Gastrocnemius medialis (tissue), 4 donors: ENCODE measurements at regions not wholly inside any gene's neighbourhood (a gene's known extent, or its start where the extent isn't known, plus 50 kb on each side); places are given as distances from the start of the nearest gene placed in this dataset.

Source experiments
- ATAC-seq, 2 donors: fragments of 150-250 bp; one replicate each; pipeline ENCODE4 v1.9.1; 2016
- DNase-seq, 2 donors: peaks; one replicate each; pipeline ENCODE4 v3.0.0-alpha.2; 2019
- H3K27ac ChIP-seq, 4 donors: fragments of 200-600 bp; sonication (generic); 1 replicate in 1 of 4; 2 replicates in 3 of 4; pipeline ENCODE4 v1.5.1; 2016 to 2018; ENCODE audit warnings: mild to moderate bottlenecking in 2 of 4, moderate library complexity in 1 of 4
- H3K27me3 ChIP-seq, 3 donors: fragments of 200-600 bp; sonication (generic) in 2 of 3; 1 replicate in 1 of 3; 2 replicates in 2 of 3; pipeline versions ENCODE4 v1.5.1 to v1.6.0; 2016 to 2019; ENCODE audit warnings: mild to moderate bottlenecking in 1 of 3, moderate library complexity in 1 of 3
- H3K36me3 ChIP-seq, 2 donors: fragments of 200-600 bp; sonication (generic) in 1 of 2; one replicate each; pipeline ENCODE4 v1.5.1; 2017 to 2018
- H3K4me1 ChIP-seq, 2 donors: fragments of 200-600 bp; sonication (generic) in 1 of 2; one replicate each; pipeline ENCODE4 v1.5.1; 2016 to 2017; ENCODE audit warnings: mild to moderate bottlenecking in 2 of 2
- H3K4me3 ChIP-seq, 4 donors: fragments of 200-600 bp; sonication (generic) in 3 of 4; 1 replicate in 1 of 4; 2 replicates in 3 of 4; pipeline ENCODE4 v1.5.1; 2016 to 2019; ENCODE audit warnings: mild to moderate bottlenecking in 2 of 4
- H3K9me3 ChIP-seq, 3 donors: fragments of 200-600 bp; sonication (generic) in 2 of 3; 1 replicate in 1 of 3; 2 replicates in 2 of 3; pipeline ENCODE4 v1.5.1; 2016 to 2019
- CTCF ChIP-seq, 5 experiments: fragments of 450-650 bp in 3 of 5; fragments of 200-600 bp in 2 of 5; sonication (generic) in 2 of 5; IDR thresholded peaks in 4 of 5; conservative IDR thresholded peaks in 1 of 5; 1 replicate in 4 of 5; 2 replicates in 1 of 5; pipeline ENCODE4 v1.5.1; 2016 to 2019; ENCODE audit warnings: antibody characterized with exemption in 5 of 5, mild to moderate bottlenecking in 3 of 5, moderate library complexity in 3 of 5
- POLR2A ChIP-seq, 2 donors: fragments of 450-650 bp; IDR thresholded peaks; one replicate each; pipeline ENCODE4 v1.6.1; 2017; ENCODE audit warnings: antibody characterized with exemption in 2 of 2, mild to moderate bottlenecking in 2 of 2, moderate library complexity in 2 of 2
- in situ Hi-C, 4 donors: fragments of 200-750 bp; cut with MboI; loops; one replicate each; pipeline versions ENCODE4 v1.15.0 to v1.8.0; 2017; ENCODE audit warnings: low sequenced_read_pairs in 4 of 4
- intact Hi-C: fragments of 100-400 bp; cut with DNase I; formaldehyde crosslinking; loops from one replicate; pipeline ENCODE4 v1.15.1; 2023; ENCODE audit warnings: low total_unique reads

- Histone ChIP-seq H3K9me3 (peaks cover 0 to 5% (median 0%) of the 10 kb centered on the region in 3 donors), H3K4me3 (no peak overlapping the region), H3K4me1 (no peaks in the 10 kb centered on the region), H3K27me3 (no peaks in the 10 kb centered on the region), H3K36me3 (no peaks in the 10 kb centered on the region), H3K27ac (no peak overlapping the region)
- ATAC-seq (no peak), DNase-seq (no peak)
- TF ChIP-seq POLR2A (IDR thresholded peaks at IDR 0.05) (no peak), CTCF (IDR thresholded peaks at IDR 0.05 in 4 of 5, conservative IDR thresholded peaks at IDR 0.05 in 1 of 5) (no peak)
- intact Hi-C loops (no loop called here), in situ Hi-C loops (no loop called here)
These were observed 1464.6 kb upstream of the CELF4 start for GRCh38 chr18:39030124-39030655.

GRCh38 chr18:39025531-39025930 lies 1459.9 kb upstream of the CELF4 start:
- in situ Hi-C loops: no loop called here
- Histone ChIP-seq H3K9me3 (no peaks in the 10 kb centered on the region), H3K36me3 (no peaks in the 10 kb centered on the region), H3K27ac (no peak overlapping the region), H3K27me3 (no peaks in the 10 kb centered on the region), H3K4me3 (no peak overlapping the region), H3K4me1 (no peaks in the 10 kb centered on the region)
- DNase-seq (no peak), ATAC-seq (no peak)
- intact Hi-C loops: no loop called here
- TF ChIP-seq POLR2A (IDR thresholded peaks at IDR 0.05): no peak
- no peak for TF ChIP-seq CTCF (IDR thresholded peaks at IDR 0.05 in 4 of 5, conservative IDR thresholded peaks at IDR 0.05 in 1 of 5)

- ATAC-seq: no peak
These were observed 1454.4 kb upstream of the CELF4 start for GRCh38 chr18:39019989-39020388.

GRCh38 chr18:39007031-39007902 lies 1441.7 kb upstream of the CELF4 start:
- Histone ChIP-seq H3K4me1 (no peaks in the 10 kb centered on the region), H3K4me3 (no peak overlapping the region), H3K27ac (no peak overlapping the region), H3K9me3 (no peaks in the 10 kb centered on the region), H3K36me3 (no peaks in the 10 kb centered on the region), H3K27me3 (no peaks in the 10 kb centered on the region)
- in situ Hi-C loops: no loop called here
- ATAC-seq (no peak), DNase-seq (no peak)
- TF ChIP-seq POLR2A (IDR thresholded peaks at IDR 0.05) (no peak), CTCF (IDR thresholded peaks at IDR 0.05 in 4 of 5, conservative IDR thresholded peaks at IDR 0.05 in 1 of 5) (no peak)
- intact Hi-C loops: no loop called here

More at GRCh38 chr18:39019989-39020388, 1454.4 kb upstream of the CELF4 start:
- TF ChIP-seq CTCF (IDR thresholded peaks at IDR 0.05 in 4 of 5, conservative IDR thresholded peaks at IDR 0.05 in 1 of 5): no peak
- no peak for TF ChIP-seq POLR2A (IDR thresholded peaks at IDR 0.05)
- H3K9me3 ChIP-seq: no peaks in the 10 kb centered on the region
- in situ Hi-C loops (no loop called here), intact Hi-C loops (no loop called here)
- H3K4me1 ChIP-seq: no peaks in the 10 kb centered on the region
- no peaks in the 10 kb centered on the region for H3K36me3 ChIP-seq
- DNase-seq: no peak
- no peaks in the 10 kb centered on the region for H3K27me3 ChIP-seq
- H3K4me3 ChIP-seq: no peak overlapping the region
- H3K27ac ChIP-seq: no peak overlapping the region
